HepG2 (cell line): ENCODE measurements at regions not wholly inside any gene's neighbourhood (a gene's known extent, or its start where the extent isn't known, plus 50 kb on each side); places are given as distances from the start of the nearest gene placed in this dataset.

ENCODE experiments used
- EHMT2 ChIP-seq: fragments of 200-600 bp; sonication (generic); IDR thresholded peaks from 2 replicates; pipeline ENCODE4 v1.7.0; 2017; ENCODE audit warnings: antibody characterized with exemption, low read depth, low read length, borderline replicate concordance
- SMARCC2 ChIP-seq: fragments of 450-650 bp; IDR thresholded peaks from 2 replicates; pipeline ENCODE4 v1.6.1; 2017; ENCODE audit warnings: antibody characterized with exemption, mild to moderate bottlenecking
- YY1 ChIP-seq: IDR thresholded peaks from 2 replicates; pipeline ENCODE4 v1.6.1; 2011; ENCODE audit warnings: low read length, low read depth, moderate library complexity, mild to moderate bottlenecking; ENCODE audit not compliant: insufficient read depth, insufficient replicate concordance
- TF ChIP-seq, protein P1 (sequence below): sonication (generic); formaldehyde crosslinking; IDR thresholded peaks from 2 replicates; pipeline ENCODE4 v1.9.0; 2021; ENCODE audit warnings: missing genetic modification reagents, mild to moderate bottlenecking, borderline replicate concordance
- TF ChIP-seq, protein P2 (sequence below): sonication (generic); formaldehyde crosslinking; IDR thresholded peaks from 2 replicates; pipeline ENCODE4 v1.5.0; 2020; ENCODE audit warnings: mild to moderate bottlenecking, missing genetic modification reagents, moderate library complexity
- TF ChIP-seq, protein P3 (sequence below), 2 experiments: sonication (generic) in 1 of 2; formaldehyde crosslinking in 1 of 2; IDR thresholded peaks; 2 replicates each; pipeline versions ENCODE4 v1.4.0 to v1.6.1; 2018 to 2020; ENCODE audit warnings: missing genetic modification reagents in 2 of 2, borderline replicate concordance in 1 of 2, low read depth in 1 of 2, mild to moderate bottlenecking in 1 of 2, missing biosample characterization in 1 of 2

DNA sequence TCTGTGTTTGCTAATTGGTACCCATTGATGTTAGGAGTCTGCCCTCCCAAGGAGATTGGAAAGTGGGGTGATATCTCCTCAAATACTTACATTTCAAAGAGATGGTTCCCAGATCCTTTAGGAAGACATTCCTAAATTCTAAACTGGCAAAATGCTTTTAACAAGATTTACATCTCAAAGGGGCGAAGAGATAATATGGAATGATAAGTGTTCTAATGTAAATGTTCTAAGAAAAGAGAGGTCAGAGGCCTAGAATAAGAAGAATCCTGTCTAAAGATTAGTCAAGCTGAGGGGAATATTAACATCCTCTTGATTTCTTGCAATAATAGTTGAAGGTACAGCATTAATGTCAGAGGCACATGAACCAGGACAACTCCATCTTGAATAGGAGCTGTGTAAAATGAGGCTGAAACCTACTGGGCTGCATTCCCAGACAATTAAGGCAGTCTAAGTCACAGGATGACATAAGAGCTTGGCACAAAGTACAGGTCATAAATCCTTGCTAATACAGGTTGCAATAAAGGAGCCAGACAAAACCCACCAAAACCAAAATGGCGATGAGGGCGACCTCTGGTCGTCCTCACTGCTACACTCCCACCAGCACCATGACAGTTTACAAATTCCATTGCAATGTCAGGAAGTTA lies 2248.1 kb downstream of the ARAP2 start:
- TF ChIP-seq, protein P1, sequence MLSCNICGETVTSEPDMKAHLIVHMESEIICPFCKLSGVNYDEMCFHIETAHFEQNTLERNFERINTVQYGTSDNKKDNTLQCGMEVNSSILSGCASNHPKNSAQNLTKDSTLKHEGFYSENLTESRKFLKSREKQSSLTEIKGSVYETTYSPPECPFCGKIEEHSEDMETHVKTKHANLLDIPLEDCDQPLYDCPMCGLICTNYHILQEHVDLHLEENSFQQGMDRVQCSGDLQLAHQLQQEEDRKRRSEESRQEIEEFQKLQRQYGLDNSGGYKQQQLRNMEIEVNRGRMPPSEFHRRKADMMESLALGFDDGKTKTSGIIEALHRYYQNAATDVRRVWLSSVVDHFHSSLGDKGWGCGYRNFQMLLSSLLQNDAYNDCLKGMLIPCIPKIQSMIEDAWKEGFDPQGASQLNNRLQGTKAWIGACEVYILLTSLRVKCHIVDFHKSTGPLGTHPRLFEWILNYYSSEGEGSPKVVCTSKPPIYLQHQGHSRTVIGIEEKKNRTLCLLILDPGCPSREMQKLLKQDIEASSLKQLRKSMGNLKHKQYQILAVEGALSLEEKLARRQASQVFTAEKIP (CRISPR knock-in tag) = no peak
- no peak for TF ChIP-seq EHMT2
- no peak for TF ChIP-seq SMARCC2
- TF ChIP-seq, protein P2, sequence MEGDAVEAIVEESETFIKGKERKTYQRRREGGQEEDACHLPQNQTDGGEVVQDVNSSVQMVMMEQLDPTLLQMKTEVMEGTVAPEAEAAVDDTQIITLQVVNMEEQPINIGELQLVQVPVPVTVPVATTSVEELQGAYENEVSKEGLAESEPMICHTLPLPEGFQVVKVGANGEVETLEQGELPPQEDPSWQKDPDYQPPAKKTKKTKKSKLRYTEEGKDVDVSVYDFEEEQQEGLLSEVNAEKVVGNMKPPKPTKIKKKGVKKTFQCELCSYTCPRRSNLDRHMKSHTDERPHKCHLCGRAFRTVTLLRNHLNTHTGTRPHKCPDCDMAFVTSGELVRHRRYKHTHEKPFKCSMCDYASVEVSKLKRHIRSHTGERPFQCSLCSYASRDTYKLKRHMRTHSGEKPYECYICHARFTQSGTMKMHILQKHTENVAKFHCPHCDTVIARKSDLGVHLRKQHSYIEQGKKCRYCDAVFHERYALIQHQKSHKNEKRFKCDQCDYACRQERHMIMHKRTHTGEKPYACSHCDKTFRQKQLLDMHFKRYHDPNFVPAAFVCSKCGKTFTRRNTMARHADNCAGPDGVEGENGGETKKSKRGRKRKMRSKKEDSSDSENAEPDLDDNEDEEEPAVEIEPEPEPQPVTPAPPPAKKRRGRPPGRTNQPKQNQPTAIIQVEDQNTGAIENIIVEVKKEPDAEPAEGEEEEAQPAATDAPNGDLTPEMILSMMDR = no peak
- TF ChIP-seq, protein P3, sequence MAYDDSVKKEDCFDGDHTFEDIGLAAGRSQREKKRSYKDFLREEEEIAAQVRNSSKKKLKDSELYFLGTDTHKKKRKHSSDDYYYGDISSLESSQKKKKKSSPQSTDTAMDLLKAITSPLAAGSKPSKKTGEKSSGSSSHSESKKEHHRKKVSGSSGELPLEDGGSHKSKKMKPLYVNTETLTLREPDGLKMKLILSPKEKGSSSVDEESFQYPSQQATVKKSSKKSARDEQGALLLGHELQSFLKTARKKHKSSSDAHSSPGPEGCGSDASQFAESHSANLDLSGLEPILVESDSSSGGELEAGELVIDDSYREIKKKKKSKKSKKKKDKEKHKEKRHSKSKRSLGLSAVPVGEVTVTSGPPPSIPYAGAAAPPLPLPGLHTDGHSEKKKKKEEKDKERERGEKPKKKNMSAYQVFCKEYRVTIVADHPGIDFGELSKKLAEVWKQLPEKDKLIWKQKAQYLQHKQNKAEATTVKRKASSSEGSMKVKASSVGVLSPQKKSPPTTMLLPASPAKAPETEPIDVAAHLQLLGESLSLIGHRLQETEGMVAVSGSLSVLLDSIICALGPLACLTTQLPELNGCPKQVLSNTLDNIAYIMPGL (CRISPR knock-in tag; IDR thresholded peaks at IDR 0.05; ENCODE audit: borderline replicate concordance in 1 of 2, low read depth in 1 of 2) = no peak
- TF ChIP-seq YY1 = no peak
